Lung (tissue), 11 donors: ENCODE measurements at regions not wholly inside any gene's neighbourhood (a gene's known extent, or its start where the extent isn't known, plus 50 kb on each side); places are given as distances from the start of the nearest gene placed in this dataset.
"Not testable (repeated sequence)": the region's sequence is repeated elsewhere in the genome, so short reads cannot be mapped to it uniquely, and the experiment has no call there.

Experiments used
- ATAC-seq: fragments of 200-7000 bp; cut with Tn5 transposase; one replicate; pipeline ENCODE4 v1.9.1; 2020; ENCODE audit warnings: moderate number of reproducible peaks; ENCODE audit not compliant: insufficient read depth, low FRiP score
- DNase-seq, 3 donors: peaks; one replicate each; pipeline ENCODE4 v3.0.0-alpha.2; 2013 to 2017
- H3K27ac ChIP-seq, 2 donors: one replicate each; pipeline ENCODE4 v1.5.1; 2013; ENCODE audit warnings: mild to moderate bottlenecking in 2 of 2, moderate library complexity in 2 of 2, control low read depth in 1 of 2, inconsistent platforms in 1 of 2, low read depth in 1 of 2, low read length in 1 of 2
- H3K27me3 ChIP-seq, 3 donors: one replicate each; pipeline ENCODE4 v1.5.1; 2013; ENCODE audit warnings: low read length in 2 of 3; ENCODE audit not compliant: control insufficient read depth in 3 of 3, insufficient read depth in 3 of 3
- H3K36me3 ChIP-seq, 4 donors: one replicate each; pipeline ENCODE4 v1.5.1; 2013; ENCODE audit warnings: low read length in 4 of 4, mild to moderate bottlenecking in 1 of 4, moderate library complexity in 1 of 4; ENCODE audit not compliant: control insufficient read depth in 4 of 4, insufficient read depth in 4 of 4
- H3K4me1 ChIP-seq, 5 donors: one replicate each; pipeline ENCODE4 v1.5.1; 2013; ENCODE audit warnings: low read length in 5 of 5, mild to moderate bottlenecking in 2 of 5, moderate library complexity in 1 of 5; ENCODE audit not compliant: control insufficient read depth in 5 of 5, insufficient read depth in 5 of 5
- H3K4me3 ChIP-seq: one replicate; pipeline ENCODE4 v1.5.1; 2013; ENCODE audit warnings: mild to moderate bottlenecking, control low read depth, moderate library complexity
- H3K9ac ChIP-seq, 2 donors: one replicate each; pipeline ENCODE4 v1.5.1; 2013; ENCODE audit warnings: low read length in 2 of 2, control low read depth in 1 of 2; ENCODE audit not compliant: insufficient read depth in 1 of 2
- H3K9me3 ChIP-seq, 4 donors: one replicate each; pipeline ENCODE4 v1.5.1; 2013; ENCODE audit warnings: low read length in 3 of 4, mild to moderate bottlenecking in 1 of 4, moderate library complexity in 1 of 4; ENCODE audit not compliant: control insufficient read depth in 4 of 4, insufficient read depth in 3 of 4
- whole genome bisulfite sequencing, 2 donors: extraction: QIAGEN DNeasy Blood & Tissue Kit; methylation state at CpG; one replicate each; pipeline ENCODE4 v1.1.7; 2013; 5-methylcytosine and 5-hydroxymethylcytosine counted together
- TF ChIP-seq, protein P1 (sequence below): IDR thresholded peaks from 2 replicates; pipeline ENCODE4 v1.5.1; 2012; ENCODE audit warnings: mild to moderate bottlenecking; ENCODE audit errors: control extremely low read depth, extremely low read depth
- donor health status: control.
- donor health status: control.
- donor health status: Bipolar disorder and iron deficiency.
- donor health status: healthy.
- donor health status: DM: yes; HTN: yes; CAD: no.

DNA sequence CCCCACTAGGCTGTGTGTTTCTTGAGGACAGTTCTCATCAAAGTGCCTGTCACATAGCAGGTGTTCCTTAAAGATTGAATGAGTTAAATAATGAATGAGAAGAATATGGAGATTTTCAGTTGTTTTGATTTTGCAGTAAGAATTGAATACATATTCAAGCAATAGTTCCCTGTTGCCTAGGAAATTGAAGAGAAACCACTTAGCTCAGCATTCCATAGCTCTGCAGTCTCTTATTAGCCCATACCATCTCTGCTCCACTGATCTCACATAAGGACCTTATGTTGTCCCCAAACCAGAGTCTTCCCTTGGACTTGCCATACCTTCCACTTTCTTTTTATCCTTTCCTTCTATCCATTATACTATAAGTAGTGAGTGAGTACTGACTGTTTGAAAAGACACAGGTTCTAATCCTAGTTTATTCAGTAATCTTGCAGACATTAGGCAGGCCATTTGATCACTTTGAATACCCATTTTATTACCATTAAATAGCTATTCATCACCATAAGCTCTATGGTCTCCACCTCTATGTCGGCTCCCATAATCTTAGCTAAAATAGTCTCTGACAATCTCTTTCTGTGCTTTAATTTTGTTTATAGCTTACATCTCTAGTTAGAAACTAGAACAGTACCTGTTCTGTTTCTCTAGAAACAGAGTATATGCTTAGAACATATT lies 1059.6 kb upstream of the SLIT2 start:
- TF ChIP-seq, protein P1, sequence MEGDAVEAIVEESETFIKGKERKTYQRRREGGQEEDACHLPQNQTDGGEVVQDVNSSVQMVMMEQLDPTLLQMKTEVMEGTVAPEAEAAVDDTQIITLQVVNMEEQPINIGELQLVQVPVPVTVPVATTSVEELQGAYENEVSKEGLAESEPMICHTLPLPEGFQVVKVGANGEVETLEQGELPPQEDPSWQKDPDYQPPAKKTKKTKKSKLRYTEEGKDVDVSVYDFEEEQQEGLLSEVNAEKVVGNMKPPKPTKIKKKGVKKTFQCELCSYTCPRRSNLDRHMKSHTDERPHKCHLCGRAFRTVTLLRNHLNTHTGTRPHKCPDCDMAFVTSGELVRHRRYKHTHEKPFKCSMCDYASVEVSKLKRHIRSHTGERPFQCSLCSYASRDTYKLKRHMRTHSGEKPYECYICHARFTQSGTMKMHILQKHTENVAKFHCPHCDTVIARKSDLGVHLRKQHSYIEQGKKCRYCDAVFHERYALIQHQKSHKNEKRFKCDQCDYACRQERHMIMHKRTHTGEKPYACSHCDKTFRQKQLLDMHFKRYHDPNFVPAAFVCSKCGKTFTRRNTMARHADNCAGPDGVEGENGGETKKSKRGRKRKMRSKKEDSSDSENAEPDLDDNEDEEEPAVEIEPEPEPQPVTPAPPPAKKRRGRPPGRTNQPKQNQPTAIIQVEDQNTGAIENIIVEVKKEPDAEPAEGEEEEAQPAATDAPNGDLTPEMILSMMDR, result no peak
- H3K36me3 ChIP-seq, result no peaks in the 10 kb centered on the region
- H3K9me3 ChIP-seq, result no peaks in the 10 kb centered on the region
- H3K27ac ChIP-seq, result no peak overlapping the region
- H3K9ac ChIP-seq, result no peak overlapping the region
- DNase-seq (no peak), ATAC-seq (no peak)
- H3K4me3 ChIP-seq, result no peak overlapping the region
- peaks cover 0 to 5% (median 0%) of the 10 kb centered on the region in 5 donors for H3K4me1 ChIP-seq
- no peaks in the 10 kb centered on the region for H3K27me3 ChIP-seq
- 94 to 97% methylated on average over 1 of the region's 1 CpG for WGBS, 2 donors

DNA sequence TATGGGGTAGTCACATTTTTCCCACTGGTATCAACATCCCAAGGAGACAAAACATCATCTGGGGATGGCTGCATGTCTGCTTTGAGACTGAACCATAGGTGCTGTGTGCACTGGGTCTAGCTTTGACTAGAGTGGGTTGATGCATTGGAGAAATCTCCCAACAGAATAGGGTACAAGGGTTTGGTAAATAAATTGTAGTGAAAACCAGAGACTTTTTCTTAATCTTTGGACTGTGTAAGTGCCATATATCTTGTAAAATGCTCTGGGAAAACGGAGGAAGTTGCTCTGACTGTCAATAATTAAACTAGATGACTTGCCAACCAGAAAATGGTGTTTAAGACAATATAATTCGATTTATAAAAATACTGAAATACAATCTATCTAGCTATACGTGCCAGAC lies 1064.0 kb upstream of the SLIT2 start:
- Histone ChIP-seq H3K4me3 (no peak overlapping the region), H3K27ac (no peak overlapping the region), H3K36me3 (no peaks in the 10 kb centered on the region), H3K4me1 (peaks cover 0 to 12% (median 0%) of the 10 kb centered on the region in 5 donors), H3K9me3 (no peaks in the 10 kb centered on the region), H3K27me3 (no peaks in the 10 kb centered on the region), H3K9ac (no peak overlapping the region)
- ATAC-seq, result no peak
- DNase-seq, result no peak
- TF ChIP-seq, protein P1, result no peak
- WGBS, 2 donors, result 59 to 70% methylated on average over 3 of the region's 3 CpGs

DNA sequence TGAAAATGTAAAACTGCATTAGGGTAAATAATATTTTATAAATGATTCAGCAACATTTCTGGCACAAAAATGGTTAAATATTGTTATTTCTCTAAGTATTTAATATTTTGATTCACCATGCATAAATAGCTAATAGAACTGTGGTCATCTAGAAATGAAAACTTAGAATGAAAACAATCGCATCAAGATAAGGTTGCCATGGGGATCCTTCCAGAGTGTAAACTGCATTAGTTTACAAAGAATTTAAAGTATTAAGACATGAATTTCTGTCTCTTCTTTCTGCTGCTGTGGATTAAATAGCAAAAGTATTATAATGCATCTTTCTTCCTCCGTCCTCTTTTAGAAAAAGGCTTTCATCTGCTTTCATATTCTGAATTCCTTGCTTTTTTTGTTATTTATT lies 1064.6 kb upstream of the SLIT2 start:
- WGBS, 2 donors, result 54 to 68% methylated on average over 2 of the region's 2 CpGs
- Histone ChIP-seq H3K27ac (no peak overlapping the region), H3K27me3 (no peaks in the 10 kb centered on the region), H3K4me1 (peaks cover 0 to 12% (median 0%) of the 10 kb centered on the region in 5 donors), H3K4me3 (no peak overlapping the region), H3K9ac (no peak overlapping the region), H3K36me3 (no peaks in the 10 kb centered on the region), H3K9me3 (no peaks in the 10 kb centered on the region)
- DNase-seq, result peak in 2 of 3 donors; percentile 89
- TF ChIP-seq, protein P1, result no peak
- no peak for ATAC-seq

DNA sequence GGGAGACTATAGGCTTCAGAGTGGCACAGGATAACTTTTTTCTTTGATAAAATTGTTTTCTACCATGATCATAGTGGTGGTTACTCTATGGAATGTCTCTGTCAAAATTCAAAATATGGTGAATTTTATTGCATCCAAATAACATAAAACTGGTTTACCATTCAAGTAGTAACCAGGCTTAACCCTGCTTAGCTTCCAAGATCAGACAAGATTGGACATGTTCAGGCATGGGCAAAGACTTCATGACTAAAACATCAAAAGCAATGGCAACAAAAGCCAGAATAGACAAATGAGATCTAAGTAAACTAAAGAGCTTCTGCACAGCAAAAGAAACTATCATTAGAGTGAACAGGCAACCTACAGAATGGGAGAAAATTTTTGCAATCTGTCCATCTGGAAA lies 1070.1 kb upstream of the SLIT2 start:
- H3K36me3 ChIP-seq, DNase-seq, H3K27me3 ChIP-seq, H3K27ac ChIP-seq, H3K4me1 ChIP-seq, H3K9ac ChIP-seq, H3K9me3 ChIP-seq, ATAC-seq, H3K4me3 ChIP-seq: not testable (repeated sequence)
